Activated CD8-positive, alpha-beta T cell treated with anti-CD3 and anti-CD28 coated beads for 36 hours (primary cell): ENCODE measurements at regions not wholly inside any gene's neighbourhood (a gene's known extent, or its start where the extent isn't known, plus 50 kb on each side); places are given as distances from the start of the nearest gene placed in this dataset.

Experiments used
- ATAC-seq: fragments of 200-7000 bp; cut with Tn5 transposase; one replicate; pipeline ENCODE4 v1.10.0; 2021; ENCODE audit warnings: mild to moderate bottlenecking, moderate library complexity
- CTCF ChIA-PET: fragments of 350-600 bp; sonication (Branson Sonifier 250); formaldehyde crosslinking; loops from one replicate; lab custom pipeline; 2021; ENCODE audit warnings: antibody characterized with exemption; lab: Charles Lee
- POLR2A ChIA-PET: fragments of 350-600 bp; sonication (Branson Sonifier 250); formaldehyde crosslinking; loops from one replicate; lab custom pipeline; 2021; ENCODE audit warnings: antibody characterized with exemption; lab: Charles Lee
- DNase-seq: peaks from one replicate; pipeline ENCODE4 v3.0.0-alpha.2; 2020
- H3K27ac Mint-ChIP-seq: one replicate; pipeline ENCODE4 v1.8.0; 2021; ENCODE audit warnings: mild to moderate bottlenecking, mixed read lengths
- H3K27me3 Mint-ChIP-seq: one replicate; pipeline ENCODE4 v1.8.0; 2021; ENCODE audit warnings: mixed read lengths
- H3K36me3 Mint-ChIP-seq: one replicate; pipeline ENCODE4 v1.8.0; 2021; ENCODE audit warnings: low read depth, mixed read lengths
- H3K4me1 Mint-ChIP-seq: one replicate; pipeline ENCODE4 v1.8.0; 2021; ENCODE audit warnings: low read depth, mixed read lengths
- H3K4me3 Mint-ChIP-seq: one replicate; pipeline ENCODE4 v1.8.0; 2021; ENCODE audit warnings: mild to moderate bottlenecking, moderate library complexity, mixed read lengths
- H3K9me3 Mint-ChIP-seq: one replicate; pipeline ENCODE4 v1.8.0; 2021; ENCODE audit warnings: mixed read lengths
- CTCF ChIP-seq: fragments of 200-600 bp; IDR thresholded peaks from one replicate; pipeline ENCODE4 v1.8.0; 2022; ENCODE audit warnings: antibody characterized with exemption, mild to moderate bottlenecking
- intact Hi-C: fragments of 100-400 bp; cut with micrococcal nuclease; formaldehyde crosslinking; loops from one replicate; pipeline ENCODE4 v1.10.0; 2022

GRCh38 chr10:31635009-31635408 is 293.6 kb downstream of the ARHGAP12 start:
- Mint-ChIP-seq H3K4me3 (no peak overlapping the region), H3K36me3 (peaks cover 2% of the 10 kb centered on the region), H3K9me3 (peaks cover 10% of the 10 kb centered on the region), H3K4me1 (peaks cover 2% of the 10 kb centered on the region), H3K27ac (no peak overlapping the region), H3K27me3 (no peaks in the 10 kb centered on the region)
- POLR2A ChIA-PET, result no interaction called here
- intact Hi-C loops, result no loop called here
- DNase-seq (no peak), ATAC-seq (no peak)
- TF ChIP-seq CTCF, result no peak
- CTCF ChIA-PET, result no interaction called here

- Mint-ChIP-seq H3K36me3 (no peaks in the 10 kb centered on the region), H3K27me3 (no peaks in the 10 kb centered on the region), H3K4me1 (peaks cover 2% of the 10 kb centered on the region), H3K27ac (no peak overlapping the region), H3K9me3 (peaks cover 13% of the 10 kb centered on the region), H3K4me3 (no peak overlapping the region)
- ChIA-PET CTCF (no interaction called here), POLR2A (no interaction called here)
- TF ChIP-seq CTCF, result no peak
- intact Hi-C loops, result no loop called here
- ATAC-seq (no peak), DNase-seq (no peak)
These were observed 297.6 kb downstream of the ARHGAP12 start for GRCh38 chr10:31630861-31631567.

DNA sequence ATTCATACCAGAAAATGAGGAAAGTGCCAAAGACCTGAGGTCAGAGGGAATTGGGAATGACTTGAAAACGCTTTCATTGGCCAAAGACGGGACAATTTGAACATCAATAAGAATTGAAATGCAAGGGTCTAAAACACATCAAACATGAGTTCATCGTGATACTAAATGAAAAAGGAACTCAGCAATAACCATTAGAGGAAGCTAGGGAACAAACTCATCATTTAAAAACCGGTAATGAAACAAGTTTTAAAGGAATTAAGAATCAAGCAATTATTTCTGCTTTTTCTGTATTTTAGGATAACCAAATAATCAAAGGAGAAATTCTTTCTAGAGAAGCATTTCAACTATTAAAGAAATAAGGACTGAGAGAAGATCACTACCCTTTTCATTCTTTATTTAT is 303.1 kb downstream of the ARHGAP12 start:
- ChIA-PET CTCF (no interaction called here), POLR2A (no interaction called here)
- H3K4me3 Mint-ChIP-seq, result no peak overlapping the region
- peaks cover 21% of the 10 kb centered on the region for H3K9me3 Mint-ChIP-seq
- intact Hi-C loops, result no loop called here
- DNase-seq (no peak), ATAC-seq (no peak)
- no peak overlapping the region for H3K27ac Mint-ChIP-seq
- H3K27me3 Mint-ChIP-seq, result no peaks in the 10 kb centered on the region
- no peaks in the 10 kb centered on the region for H3K4me1 Mint-ChIP-seq
- no peak for TF ChIP-seq CTCF
- no peaks in the 10 kb centered on the region for H3K36me3 Mint-ChIP-seq

- POLR2A ChIA-PET, result no interaction called here
- intact Hi-C loops, result no loop called here
- CTCF ChIA-PET, result no interaction called here
- Mint-ChIP-seq H3K36me3 (no peaks in the 10 kb centered on the region), H3K4me1 (no peaks in the 10 kb centered on the region), H3K9me3 (peaks cover 21% of the 10 kb centered on the region), H3K4me3 (no peak overlapping the region), H3K27ac (no peak overlapping the region), H3K27me3 (no peaks in the 10 kb centered on the region)
- DNase-seq (no peak), ATAC-seq (no peak)
- no peak for TF ChIP-seq CTCF
These were observed 304.0 kb downstream of the ARHGAP12 start for GRCh38 chr10:31624611-31625010.

DNA sequence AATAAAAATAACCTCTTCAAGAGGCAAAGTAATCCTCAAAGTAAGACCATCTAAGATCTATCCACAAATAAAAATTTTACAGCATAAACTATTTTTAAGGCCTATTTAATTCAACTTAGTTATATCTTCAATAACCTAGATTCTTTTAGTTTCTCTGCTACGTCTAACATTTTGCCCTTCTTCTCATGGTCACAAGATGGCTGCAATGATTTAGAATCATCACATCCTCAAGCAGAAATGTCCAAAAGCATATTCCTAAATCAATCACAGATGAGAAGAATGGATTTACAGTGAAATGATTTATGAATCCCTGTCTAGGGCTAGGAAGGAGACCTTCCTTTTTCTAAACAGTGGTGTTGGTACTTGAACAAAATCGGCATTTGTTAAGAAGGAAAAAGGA is 304.7 kb downstream of the ARHGAP12 start:
- DNase-seq (no peak), ATAC-seq (no peak)
- intact Hi-C loops, result no loop called here
- no peak for TF ChIP-seq CTCF
- H3K27me3 Mint-ChIP-seq, result no peaks in the 10 kb centered on the region
- no peak overlapping the region for H3K4me3 Mint-ChIP-seq
- CTCF ChIA-PET, result no interaction called here
- no peaks in the 10 kb centered on the region for H3K4me1 Mint-ChIP-seq
- no peaks in the 10 kb centered on the region for H3K36me3 Mint-ChIP-seq
- no peak overlapping the region for H3K27ac Mint-ChIP-seq
- POLR2A ChIA-PET, result no interaction called here
- peaks cover 21% of the 10 kb centered on the region for H3K9me3 Mint-ChIP-seq
